ENCODE measurements at regions not wholly inside any gene's neighbourhood (a gene's known extent, or its start where the extent isn't known, plus 50 kb on each side); places are given as distances from the start of the nearest gene placed in this dataset.

- POLR2A ChIA-PET, result no interaction called here
- TF ChIP-seq CTCF (IDR thresholded peaks at IDR 0.05; ENCODE audit: insufficient read depth, low read depth, low read length), result no peak
- H3K27me3 ChIP-seq (ENCODE audit: control insufficient read depth, insufficient read depth, low read length), result no peaks in the 10 kb centered on the region
- H3K36me3 ChIP-seq (ENCODE audit: control insufficient read depth, insufficient read depth, low read length), result no peaks in the 10 kb centered on the region
- CTCF ChIA-PET, result interaction anchor here (0.7 to 2.6 kb wide), 5 partner anchors 8 to 476 kb away, joined by 3 to 8 read pairs (median 6); no protein-coding TSS in a partner anchor
- no peak overlapping the region for H3K4me3 ChIP-seq (ENCODE audit: low read depth, low read length)
- DNase-seq (ENCODE audit: low read depth), result no peak
These were observed 148.7 kb upstream of the LYZL1 start for GRCh38 chr10:29140151-29140550.

GRCh38 chr10:29140991-29141390, 147.9 kb upstream of the LYZL1 start:
- Histone ChIP-seq H3K4me3 (ENCODE audit: low read depth, low read length) (no peak overlapping the region), H3K27me3 (ENCODE audit: control insufficient read depth, insufficient read depth, low read length) (no peaks in the 10 kb centered on the region), H3K36me3 (ENCODE audit: control insufficient read depth, insufficient read depth, low read length) (no peaks in the 10 kb centered on the region)
- CTCF ChIA-PET, result interaction anchor here (0.6 to 2.6 kb wide), 5 partner anchors 9 to 465 kb away, joined by 3 to 8 read pairs (median 6); no protein-coding TSS in a partner anchor
- no peak for TF ChIP-seq CTCF (IDR thresholded peaks at IDR 0.05; ENCODE audit: insufficient read depth, low read depth, low read length)
- POLR2A ChIA-PET, result no interaction called here
- peak; percentile 81 for DNase-seq (ENCODE audit: low read depth)

GRCh38 chr10:29141761-29142160, 147.1 kb upstream of the LYZL1 start:
- no peak for TF ChIP-seq CTCF (IDR thresholded peaks at IDR 0.05; ENCODE audit: insufficient read depth, low read depth, low read length)
- Histone ChIP-seq H3K36me3 (ENCODE audit: control insufficient read depth, insufficient read depth, low read length) (no peaks in the 10 kb centered on the region), H3K27me3 (ENCODE audit: control insufficient read depth, insufficient read depth, low read length) (no peaks in the 10 kb centered on the region), H3K4me3 (ENCODE audit: low read depth, low read length) (no peak overlapping the region)
- DNase-seq (ENCODE audit: low read depth), result no peak
- ChIA-PET CTCF (interaction anchor here (0.6 to 1.9 kb wide), 4 partner anchors 9 to 82 kb away, joined by 3 to 8 read pairs (median 6); no protein-coding TSS in a partner anchor), POLR2A (no interaction called here)

- POLR2A ChIA-PET, result no interaction called here
- no peak for DNase-seq (ENCODE audit: low read depth)
- no peaks in the 10 kb centered on the region for H3K27me3 ChIP-seq (ENCODE audit: control insufficient read depth, insufficient read depth, low read length)
- no peak for TF ChIP-seq CTCF (IDR thresholded peaks at IDR 0.05; ENCODE audit: insufficient read depth, low read depth, low read length)
- no peaks in the 10 kb centered on the region for H3K36me3 ChIP-seq (ENCODE audit: control insufficient read depth, insufficient read depth, low read length)
- no peak overlapping the region for H3K4me3 ChIP-seq (ENCODE audit: low read depth, low read length)
- CTCF ChIA-PET, result interaction anchor here (1.2 kb wide), 2 partner anchors 8 to 9 kb away, joined by 3 to 4 read pairs; no protein-coding TSS in a partner anchor
These were observed 146.2 kb upstream of the LYZL1 start for GRCh38 chr10:29142516-29143314.

GRCh38 chr10:29144126-29144525, 144.7 kb upstream of the LYZL1 start:
- ChIA-PET POLR2A (no interaction called here), CTCF (interaction anchor here (1.2 kb wide), 1 partner anchor 10 kb away, joined by 4 read pairs; no protein-coding TSS in a partner anchor)
- Histone ChIP-seq H3K27me3 (ENCODE audit: control insufficient read depth, insufficient read depth, low read length) (no peaks in the 10 kb centered on the region), H3K4me3 (ENCODE audit: low read depth, low read length) (no peak overlapping the region), H3K36me3 (ENCODE audit: control insufficient read depth, insufficient read depth, low read length) (no peaks in the 10 kb centered on the region)
- no peak for TF ChIP-seq CTCF (IDR thresholded peaks at IDR 0.05; ENCODE audit: insufficient read depth, low read depth, low read length)
- no peak for DNase-seq (ENCODE audit: low read depth)

Data from BJ (cell line).